Fibroblast of mammary gland (primary cell): ENCODE measurements at regions not wholly inside any gene's neighbourhood (a gene's known extent, or its start where the extent isn't known, plus 50 kb on each side); places are given as distances from the start of the nearest gene placed in this dataset.
A peak's percentile ranks its signal among the peaks of the same experiment; 100 is the strongest.

Source experiments
- DNase-seq: peaks from one replicate; pipeline ENCODE4 v3.0.0-alpha.2; 2010; ENCODE audit warnings: low read depth
- H3K4me3 ChIP-seq: 2 replicates; pipeline ENCODE4 v1.5.1; 2011; ENCODE audit warnings: low read depth, mild to moderate bottlenecking, low read length, moderate library complexity; ENCODE audit not compliant: control insufficient read depth
- CTCF ChIP-seq: conservative IDR thresholded peaks from 2 replicates; pipeline ENCODE4 v1.5.1; 2011; ENCODE audit warnings: low read depth, low read length, inconsistent platforms; ENCODE audit not compliant: control insufficient read depth, insufficient read depth

GRCh38 chr5:39484673-39485072 lies 59.9 kb upstream of the DAB2 start:
- TF ChIP-seq CTCF: no peak
- no peak for DNase-seq
- H3K4me3 ChIP-seq: no peak overlapping the region

GRCh38 chr5:39482098-39482497 lies 57.3 kb upstream of the DAB2 start:
- TF ChIP-seq CTCF: no peak
- DNase-seq: no peak
- no peak overlapping the region for H3K4me3 ChIP-seq

- H3K4me3 ChIP-seq: no peak overlapping the region
- no peak for TF ChIP-seq CTCF
- no peak for DNase-seq
These were observed 54.8 kb upstream of the DAB2 start for GRCh38 chr5:39479537-39479936.

GRCh38 chr5:39478863-39479262 lies 54.1 kb upstream of the DAB2 start:
- DNase-seq: no peak
- no peak overlapping the region for H3K4me3 ChIP-seq
- TF ChIP-seq CTCF: no peak

- no peak for DNase-seq
- H3K4me3 ChIP-seq: no peak overlapping the region
- no peak for TF ChIP-seq CTCF
These were observed 52.1 kb upstream of the DAB2 start for GRCh38 chr5:39476843-39477220.

- no peak overlapping the region for H3K4me3 ChIP-seq
- no peak for TF ChIP-seq CTCF
- DNase-seq: peak; percentile 87
These were observed 51.4 kb upstream of the DAB2 start for GRCh38 chr5:39475881-39476842.
